ENCODE measurements at regions not wholly inside any gene's neighbourhood (a gene's known extent, or its start where the extent isn't known, plus 50 kb on each side); places are given as distances from the start of the nearest gene placed in this dataset.

GRCh38 chrX:39661116-39661907 is 436.4 kb downstream of the BCOR start:
- peaks cover 15% of the 10 kb centered on the region for H3K4me1 Mint-ChIP-seq (ENCODE audit: low read depth)
- no peak overlapping the region for H3K27ac Mint-ChIP-seq
- H3K4me3 Mint-ChIP-seq = no peak overlapping the region
- no peaks in the 10 kb centered on the region for H3K36me3 Mint-ChIP-seq (ENCODE audit: low read depth)
- TF ChIP-seq, protein P1, sequence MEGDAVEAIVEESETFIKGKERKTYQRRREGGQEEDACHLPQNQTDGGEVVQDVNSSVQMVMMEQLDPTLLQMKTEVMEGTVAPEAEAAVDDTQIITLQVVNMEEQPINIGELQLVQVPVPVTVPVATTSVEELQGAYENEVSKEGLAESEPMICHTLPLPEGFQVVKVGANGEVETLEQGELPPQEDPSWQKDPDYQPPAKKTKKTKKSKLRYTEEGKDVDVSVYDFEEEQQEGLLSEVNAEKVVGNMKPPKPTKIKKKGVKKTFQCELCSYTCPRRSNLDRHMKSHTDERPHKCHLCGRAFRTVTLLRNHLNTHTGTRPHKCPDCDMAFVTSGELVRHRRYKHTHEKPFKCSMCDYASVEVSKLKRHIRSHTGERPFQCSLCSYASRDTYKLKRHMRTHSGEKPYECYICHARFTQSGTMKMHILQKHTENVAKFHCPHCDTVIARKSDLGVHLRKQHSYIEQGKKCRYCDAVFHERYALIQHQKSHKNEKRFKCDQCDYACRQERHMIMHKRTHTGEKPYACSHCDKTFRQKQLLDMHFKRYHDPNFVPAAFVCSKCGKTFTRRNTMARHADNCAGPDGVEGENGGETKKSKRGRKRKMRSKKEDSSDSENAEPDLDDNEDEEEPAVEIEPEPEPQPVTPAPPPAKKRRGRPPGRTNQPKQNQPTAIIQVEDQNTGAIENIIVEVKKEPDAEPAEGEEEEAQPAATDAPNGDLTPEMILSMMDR (IDR thresholded peaks at IDR 0.05) = no peak
- DNase-seq = no peak
- no peaks in the 10 kb centered on the region for H3K9me3 Mint-ChIP-seq
- H3K27me3 Mint-ChIP-seq (ENCODE audit: insufficient read depth) = no peaks in the 10 kb centered on the region; the same call in 1 of the 2 replicates

DNA sequence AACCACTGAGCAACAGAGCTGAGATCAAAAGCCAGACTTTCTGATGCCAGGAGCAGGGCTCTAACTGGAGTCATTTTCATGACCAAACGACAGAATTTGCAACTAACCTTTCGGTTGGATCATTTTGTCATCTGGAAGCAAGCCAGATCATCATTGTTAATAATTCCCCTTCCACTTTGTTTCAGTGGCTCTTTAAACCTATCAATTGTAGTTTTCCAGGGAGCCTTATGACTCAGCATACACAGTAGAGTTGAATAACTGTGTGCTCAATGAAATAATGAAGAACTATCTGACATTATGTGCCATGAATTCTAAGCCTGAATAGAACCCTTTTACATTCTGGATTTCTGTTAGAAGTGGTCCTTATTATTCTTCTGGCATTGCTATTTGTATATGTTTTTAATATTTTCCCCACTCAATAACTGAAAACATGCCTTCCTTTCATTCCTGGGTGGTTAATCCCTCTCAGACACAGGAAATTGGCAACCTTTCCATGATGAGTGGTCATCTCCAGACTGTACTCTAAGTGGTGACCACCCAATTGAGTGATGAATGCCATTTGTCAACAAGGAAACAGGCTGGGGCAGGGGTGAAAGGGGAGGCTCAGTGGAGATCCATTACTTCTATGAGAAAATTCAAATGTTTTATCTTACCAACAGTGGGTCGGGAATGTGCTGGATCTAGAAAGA is 431.8 kb downstream of the BCOR start:
- TF ChIP-seq, protein P1 (IDR thresholded peaks at IDR 0.05) = no peak
- Mint-ChIP-seq H3K27me3 (ENCODE audit: insufficient read depth) (peaks cover 6% of the 10 kb centered on the region), H3K4me1 (ENCODE audit: low read depth) (peaks cover 19% of the 10 kb centered on the region), H3K36me3 (ENCODE audit: low read depth) (no peaks in the 10 kb centered on the region), H3K4me3 (no peak overlapping the region), H3K9me3 (no peaks in the 10 kb centered on the region), H3K27ac (no peak overlapping the region)
- DNase-seq = no peak

DNA sequence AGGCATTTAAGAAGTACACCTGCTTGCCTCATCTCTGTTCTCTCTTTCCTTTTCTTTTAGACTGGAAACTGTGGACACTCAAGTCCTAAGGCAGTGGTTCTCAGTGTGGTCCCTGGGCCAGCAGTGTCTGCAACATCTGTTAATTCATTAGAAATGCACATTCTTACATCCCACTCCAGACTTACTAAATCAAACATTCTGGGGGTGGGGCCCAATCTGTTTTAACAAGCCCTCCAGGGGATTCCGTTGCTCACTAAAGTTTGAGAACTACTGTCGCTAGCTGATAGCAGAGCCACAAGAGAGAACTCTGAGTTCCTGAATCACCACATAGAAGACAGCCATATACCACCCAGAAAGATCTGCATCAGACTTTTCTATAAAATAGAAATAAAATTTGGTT is 430.6 kb downstream of the BCOR start:
- Mint-ChIP-seq H3K4me3 (no peak overlapping the region), H3K27me3 (ENCODE audit: insufficient read depth) (peaks cover 7% of the 10 kb centered on the region), H3K36me3 (ENCODE audit: low read depth) (no peaks in the 10 kb centered on the region), H3K4me1 (ENCODE audit: low read depth) (peaks cover 19% of the 10 kb centered on the region), H3K27ac (no peak overlapping the region), H3K9me3 (no peaks in the 10 kb centered on the region)
- DNase-seq = no peak
- TF ChIP-seq, protein P1 (IDR thresholded peaks at IDR 0.05) = no peak

DNA sequence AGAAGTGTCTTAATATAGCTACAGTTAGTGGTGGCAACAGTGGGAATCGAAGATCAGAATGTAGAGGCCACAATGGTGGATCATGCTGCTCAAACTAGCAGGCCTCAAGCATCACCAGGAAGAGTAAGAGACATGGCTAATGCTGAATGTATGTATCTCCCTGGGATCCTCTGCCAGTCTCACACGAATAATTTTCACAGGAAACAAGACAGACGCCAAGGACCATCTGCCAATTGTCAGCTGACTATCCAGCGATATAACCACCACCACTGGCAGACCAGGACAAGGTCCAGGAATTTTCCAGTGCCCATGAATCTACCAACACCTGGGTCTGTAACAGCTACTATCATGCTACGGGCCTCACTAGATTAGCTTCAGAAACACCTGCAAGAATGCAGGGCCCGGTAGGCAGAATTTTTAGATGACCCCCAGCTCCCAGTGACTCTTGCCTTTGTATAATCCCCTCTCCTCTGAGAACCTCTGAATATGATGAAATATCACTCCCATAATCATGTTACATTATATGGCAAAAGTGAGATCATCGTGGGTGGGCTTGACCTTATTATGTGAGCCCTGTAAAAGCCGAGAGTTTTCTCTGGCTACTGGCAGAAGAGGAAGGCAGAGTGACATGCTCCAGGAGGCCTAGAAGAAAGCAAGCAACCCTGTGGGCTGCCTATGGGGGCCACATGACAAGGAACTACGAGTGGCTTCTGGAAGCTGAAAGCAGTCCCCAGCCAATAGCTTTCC is 429.8 kb downstream of the BCOR start:
- H3K27me3 Mint-ChIP-seq (ENCODE audit: insufficient read depth) = peaks cover 7% of the 10 kb centered on the region
- no peak overlapping the region for H3K4me3 Mint-ChIP-seq
- H3K9me3 Mint-ChIP-seq = no peaks in the 10 kb centered on the region
- no peak for DNase-seq
- TF ChIP-seq, protein P1 (IDR thresholded peaks at IDR 0.05) = no peak
- no peak overlapping the region for H3K27ac Mint-ChIP-seq
- H3K4me1 Mint-ChIP-seq (ENCODE audit: low read depth) = peaks cover 19% of the 10 kb centered on the region
- H3K36me3 Mint-ChIP-seq (ENCODE audit: low read depth) = no peaks in the 10 kb centered on the region

- Mint-ChIP-seq H3K9me3 (no peaks in the 10 kb centered on the region), H3K4me3 (no peak overlapping the region), H3K4me1 (ENCODE audit: low read depth) (peaks cover 19% of the 10 kb centered on the region), H3K27ac (no peak overlapping the region), H3K27me3 (ENCODE audit: insufficient read depth) (peaks cover 9% of the 10 kb centered on the region), H3K36me3 (ENCODE audit: low read depth) (no peaks in the 10 kb centered on the region)
- DNase-seq = no peak
- TF ChIP-seq, protein P1 (IDR thresholded peaks at IDR 0.05) = no peak
These were observed 428.1 kb downstream of the BCOR start for GRCh38 chrX:39669668-39670067.

Data from HFFc6 (cell line).